ENCODE measurements at regions not wholly inside any gene's neighbourhood (a gene's known extent, or its start where the extent isn't known, plus 50 kb on each side); places are given as distances from the start of the nearest gene placed in this dataset.

DNA sequence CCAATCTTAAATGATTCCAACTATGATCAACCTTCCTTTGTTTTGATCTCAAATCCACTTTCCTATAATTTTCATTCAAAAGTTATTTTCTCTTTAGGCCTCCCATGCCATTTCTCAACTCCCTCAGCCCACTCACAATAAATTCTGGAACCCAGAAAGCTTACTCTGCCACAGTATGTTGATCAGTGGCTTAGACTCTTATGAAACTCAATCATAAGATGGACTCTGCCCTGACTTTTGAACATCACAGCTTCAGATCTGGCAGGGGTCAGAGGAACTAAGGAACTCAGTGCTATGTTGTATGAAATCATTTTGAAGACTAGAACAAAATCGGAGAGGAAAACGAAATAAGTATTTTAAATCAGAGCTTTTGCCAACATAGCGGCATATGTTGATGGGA is 59.8 kb upstream of the LGALSL start:
- TF ChIP-seq, protein P1, sequence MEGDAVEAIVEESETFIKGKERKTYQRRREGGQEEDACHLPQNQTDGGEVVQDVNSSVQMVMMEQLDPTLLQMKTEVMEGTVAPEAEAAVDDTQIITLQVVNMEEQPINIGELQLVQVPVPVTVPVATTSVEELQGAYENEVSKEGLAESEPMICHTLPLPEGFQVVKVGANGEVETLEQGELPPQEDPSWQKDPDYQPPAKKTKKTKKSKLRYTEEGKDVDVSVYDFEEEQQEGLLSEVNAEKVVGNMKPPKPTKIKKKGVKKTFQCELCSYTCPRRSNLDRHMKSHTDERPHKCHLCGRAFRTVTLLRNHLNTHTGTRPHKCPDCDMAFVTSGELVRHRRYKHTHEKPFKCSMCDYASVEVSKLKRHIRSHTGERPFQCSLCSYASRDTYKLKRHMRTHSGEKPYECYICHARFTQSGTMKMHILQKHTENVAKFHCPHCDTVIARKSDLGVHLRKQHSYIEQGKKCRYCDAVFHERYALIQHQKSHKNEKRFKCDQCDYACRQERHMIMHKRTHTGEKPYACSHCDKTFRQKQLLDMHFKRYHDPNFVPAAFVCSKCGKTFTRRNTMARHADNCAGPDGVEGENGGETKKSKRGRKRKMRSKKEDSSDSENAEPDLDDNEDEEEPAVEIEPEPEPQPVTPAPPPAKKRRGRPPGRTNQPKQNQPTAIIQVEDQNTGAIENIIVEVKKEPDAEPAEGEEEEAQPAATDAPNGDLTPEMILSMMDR (IDR thresholded peaks at IDR 0.05), result no peak
- no peak for TF ChIP-seq POLR2A (IDR thresholded peaks at IDR 0.05)
- no peak for TF ChIP-seq POLR2AphosphoS5 (IDR thresholded peaks at IDR 0.05)

All from gastroesophageal sphincter (tissue), 3 donors.